Bone marrow (tissue), 2 donors: ENCODE measurements at regions not wholly inside any gene's neighbourhood (a gene's known extent, or its start where the extent isn't known, plus 50 kb on each side); places are given as distances from the start of the nearest gene placed in this dataset.
A peak's percentile ranks its signal among the peaks of the same experiment; 100 is the strongest.

Experiments
- DNase-seq, 2 donors: peaks; one replicate each; lab custom pipeline; 2025; lab: John Stamatoyannopoulos, UW

DNA sequence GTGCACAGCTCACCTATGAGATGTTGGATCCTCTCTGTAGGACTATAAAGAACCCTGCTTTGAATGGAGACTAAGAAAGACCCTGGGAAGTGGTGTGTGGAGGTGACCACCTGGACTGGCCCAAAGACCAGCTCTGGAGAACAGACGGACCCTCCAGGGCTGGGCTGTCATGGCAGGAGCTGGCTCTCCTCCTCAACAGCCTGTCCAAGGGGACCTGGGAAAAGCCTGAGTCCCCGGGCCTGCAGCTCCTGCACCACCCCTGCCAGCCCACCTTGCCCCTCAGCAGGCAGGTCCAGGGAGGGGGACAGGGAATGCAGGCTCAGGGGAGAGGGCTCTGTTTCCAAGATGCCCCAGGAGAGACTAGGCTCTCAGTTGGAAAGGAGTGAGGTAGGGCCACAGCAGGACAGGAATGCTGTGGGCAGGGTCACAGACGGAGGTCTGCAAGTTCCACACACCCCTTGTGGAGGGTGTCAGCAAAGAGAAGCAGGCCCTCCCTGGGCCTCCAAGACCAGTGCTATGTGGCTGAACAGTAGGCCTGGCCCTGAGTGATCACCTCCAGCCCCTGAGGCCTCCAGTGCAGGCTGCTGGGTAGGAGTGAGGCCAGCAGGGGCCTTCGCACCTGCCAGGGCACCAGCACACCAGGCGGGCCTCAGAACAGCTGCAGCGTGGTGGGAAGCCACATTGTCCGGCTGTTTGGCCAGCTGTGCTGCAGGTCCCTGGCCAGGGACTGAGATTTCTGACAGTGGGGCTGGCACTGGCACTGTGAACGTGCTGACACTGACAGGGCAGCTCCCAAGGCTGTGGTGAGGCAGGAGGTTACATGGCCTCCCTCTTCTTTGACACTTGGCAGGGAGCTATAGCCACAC, 86.4 kb upstream of the OTOS start:
- no peak for DNase-seq

DNA sequence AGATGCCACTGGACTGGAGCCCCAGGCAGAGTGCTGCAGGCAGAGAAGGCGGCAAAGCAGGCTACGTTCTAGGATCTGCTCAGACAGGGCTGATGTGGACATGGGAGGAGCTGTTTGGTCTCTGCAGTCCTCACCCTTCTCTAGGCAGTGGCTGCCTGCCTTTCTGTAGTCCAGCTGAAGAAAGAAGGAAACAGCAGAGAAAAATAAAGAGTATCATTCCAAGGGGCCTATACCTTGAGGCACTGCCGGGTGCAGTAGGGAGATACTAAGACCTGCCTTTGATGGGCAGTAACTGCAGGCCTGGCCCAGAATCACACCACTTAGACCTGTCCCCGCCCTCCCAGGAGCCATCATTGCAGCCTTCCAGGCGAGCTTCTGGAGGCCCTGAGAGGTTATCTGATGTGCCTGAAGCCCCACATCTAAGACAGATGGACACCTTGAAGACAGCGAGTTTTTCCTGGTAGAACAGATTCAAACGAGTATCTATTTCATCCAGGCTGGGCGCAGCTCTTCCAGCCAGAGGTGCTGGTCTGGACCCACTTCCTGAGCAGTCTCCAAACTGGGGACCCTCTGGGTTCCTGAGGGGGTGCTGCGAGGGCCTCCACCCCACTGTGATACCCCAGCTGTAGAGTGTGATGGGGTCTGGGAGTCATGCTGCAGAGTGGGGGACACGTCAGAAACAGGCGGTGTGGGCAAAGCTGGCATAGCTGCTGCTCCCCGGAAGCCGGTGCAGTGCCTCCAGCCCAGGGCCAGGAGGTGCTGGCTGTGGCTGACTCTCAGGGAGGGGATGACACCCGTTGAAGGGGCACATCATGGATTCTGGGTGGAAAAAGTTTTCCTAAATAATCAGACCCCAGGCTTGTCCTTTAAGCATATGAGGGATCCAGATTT, 87.3 kb upstream of the OTOS start:
- no peak for DNase-seq

DNA sequence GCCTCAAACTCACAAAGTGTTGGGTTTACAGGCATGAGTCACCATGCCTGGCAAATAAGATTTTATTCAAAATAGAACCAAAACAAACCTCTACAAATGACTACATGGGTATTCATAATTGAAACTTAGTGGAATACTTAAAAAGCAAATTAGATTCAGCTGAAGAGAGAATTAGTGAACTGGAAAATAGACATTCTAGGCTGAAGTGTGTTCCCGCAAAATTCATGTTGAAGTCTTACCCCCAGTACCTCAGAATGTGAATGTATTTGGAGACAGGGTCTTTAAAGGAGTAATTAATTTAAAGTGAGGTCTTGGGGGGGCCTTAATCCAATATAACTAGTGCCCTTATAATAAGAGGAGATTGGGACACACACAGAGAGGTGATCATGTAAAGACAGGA, 88.5 kb upstream of the OTOS start:
- no peak for DNase-seq

DNA sequence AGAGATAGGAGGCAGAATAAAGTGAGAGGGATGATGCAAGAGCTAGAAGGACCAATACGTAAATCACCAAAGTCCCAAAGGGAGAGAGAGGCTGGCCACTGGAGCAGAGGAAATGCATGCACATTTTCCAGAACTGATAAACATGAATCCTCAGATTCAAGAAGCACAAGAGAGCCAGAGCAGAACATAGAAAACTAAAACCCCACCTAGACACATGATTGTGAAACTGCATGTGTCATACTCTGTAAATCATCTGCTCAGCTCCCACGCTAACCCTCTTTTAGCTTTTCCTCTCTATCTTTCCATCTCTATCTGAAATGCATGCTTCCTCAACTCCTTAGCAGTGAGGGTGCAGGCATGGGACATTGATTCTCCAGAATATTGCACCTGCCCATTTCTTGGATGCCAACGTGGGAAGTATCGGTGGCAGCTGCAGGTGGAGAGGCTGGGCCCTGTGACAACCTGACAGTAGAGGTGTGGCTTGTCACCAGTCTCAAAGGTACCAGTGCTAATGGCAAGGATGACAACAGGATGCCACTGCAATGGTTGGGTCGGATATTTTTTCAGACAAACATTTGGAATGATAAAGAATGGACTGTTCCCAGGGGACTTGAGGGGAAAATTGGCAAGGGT, 89.3 kb upstream of the OTOS start:
- no peak for DNase-seq

- DNase-seq: no peak
Observed at GRCh38 chr2:240230291-240230931, 90.0 kb upstream of the OTOS start.

DNA sequence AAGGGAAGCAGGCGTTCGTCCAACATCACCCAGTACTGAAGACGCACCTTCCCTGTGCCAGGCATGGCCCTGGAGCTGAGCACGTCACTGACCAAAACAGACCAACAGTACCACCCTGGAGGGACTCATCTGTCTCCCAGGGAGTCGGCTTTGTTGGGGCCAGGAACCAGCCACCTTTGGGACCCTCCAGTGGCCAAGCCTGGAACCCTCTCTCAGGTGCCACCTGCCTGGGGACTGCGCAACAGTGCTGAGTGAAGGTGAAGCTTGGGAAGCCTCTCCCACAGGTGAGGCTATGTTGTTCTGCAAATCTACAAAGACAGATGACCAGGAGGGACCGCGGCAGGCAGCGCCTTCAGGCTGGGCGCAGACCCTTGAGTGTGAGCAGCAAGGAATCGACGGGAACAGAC, 91.4 kb upstream of the OTOS start:
- DNase-seq: no peak

DNA sequence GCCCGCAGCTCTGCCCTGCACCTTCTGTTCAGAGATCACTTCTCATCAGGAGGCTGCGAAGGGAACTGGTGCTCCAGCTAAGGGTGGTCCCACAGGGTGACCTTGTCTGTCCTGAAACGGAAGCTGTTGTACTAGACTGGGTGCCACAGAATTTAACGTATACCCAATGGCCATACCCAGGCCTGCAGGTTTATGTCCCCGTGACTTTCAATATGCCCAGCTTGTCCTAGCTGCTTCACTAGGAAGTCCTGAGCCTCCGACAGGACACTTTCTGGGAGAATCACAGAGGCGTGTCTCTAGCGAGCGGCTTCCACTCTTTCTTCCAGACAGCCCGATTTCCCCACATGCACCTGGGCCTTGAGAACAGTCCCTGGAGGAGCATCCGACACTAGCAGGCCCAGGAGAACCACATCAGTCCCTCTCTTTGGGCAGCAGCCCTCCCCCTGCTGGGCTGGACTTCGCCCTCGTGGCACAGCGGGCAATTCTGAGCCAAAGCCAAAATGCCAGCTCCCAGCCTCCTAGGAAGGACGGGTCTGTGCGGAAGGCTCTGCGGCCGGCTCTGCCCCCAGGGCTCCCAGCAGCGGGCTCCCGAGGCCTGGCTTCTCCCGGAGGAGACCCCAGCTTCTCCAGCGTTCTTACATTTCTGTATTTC, 91.9 kb upstream of the OTOS start:
- DNase-seq: no peak

DNA sequence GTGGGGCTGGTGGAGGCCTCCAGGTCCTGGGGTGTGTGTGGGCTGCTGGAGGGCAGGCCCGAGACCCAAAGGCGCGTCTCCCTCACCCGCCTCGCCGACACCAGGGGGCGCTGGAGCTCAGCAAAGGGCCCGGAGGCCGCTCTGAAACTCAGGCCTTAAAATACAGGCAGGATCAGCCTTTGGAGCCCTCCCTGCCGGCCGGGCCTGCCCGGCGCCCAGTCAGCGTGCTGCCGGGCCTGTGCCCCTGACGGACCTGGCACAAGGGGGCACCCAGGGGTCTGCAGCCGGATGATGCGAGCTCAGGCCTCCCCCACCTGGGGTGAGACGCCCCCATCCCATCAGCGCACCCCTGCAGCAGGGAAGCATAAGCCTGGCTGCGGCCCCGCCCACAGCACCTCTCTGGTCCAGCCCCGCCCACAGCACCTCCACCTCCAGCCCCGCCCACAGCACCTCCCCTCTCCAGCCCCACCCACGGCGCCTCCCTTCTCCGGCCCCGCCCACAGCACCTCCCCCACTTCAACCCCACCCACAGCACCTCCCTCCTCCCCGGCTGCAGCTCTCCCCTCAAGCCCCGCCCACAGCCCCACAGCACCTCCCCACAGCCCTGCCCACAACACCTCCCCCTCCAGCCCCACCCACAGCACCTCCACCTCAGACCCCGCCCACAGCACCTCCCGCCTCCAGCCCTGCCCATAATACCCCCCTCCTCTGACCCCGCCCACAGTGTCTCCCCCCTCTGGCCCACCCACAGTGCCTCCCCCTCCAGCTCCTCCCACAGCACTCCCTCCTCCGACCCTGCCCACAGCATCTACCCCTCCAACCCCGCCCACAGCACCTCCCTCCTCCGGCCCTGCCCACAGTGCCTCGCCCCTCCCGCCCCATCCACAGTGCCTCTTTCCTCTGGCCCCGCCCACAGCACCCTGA, 92.8 kb upstream of the OTOS start:
- peak; percentile 7 to 8 for DNase-seq

DNA sequence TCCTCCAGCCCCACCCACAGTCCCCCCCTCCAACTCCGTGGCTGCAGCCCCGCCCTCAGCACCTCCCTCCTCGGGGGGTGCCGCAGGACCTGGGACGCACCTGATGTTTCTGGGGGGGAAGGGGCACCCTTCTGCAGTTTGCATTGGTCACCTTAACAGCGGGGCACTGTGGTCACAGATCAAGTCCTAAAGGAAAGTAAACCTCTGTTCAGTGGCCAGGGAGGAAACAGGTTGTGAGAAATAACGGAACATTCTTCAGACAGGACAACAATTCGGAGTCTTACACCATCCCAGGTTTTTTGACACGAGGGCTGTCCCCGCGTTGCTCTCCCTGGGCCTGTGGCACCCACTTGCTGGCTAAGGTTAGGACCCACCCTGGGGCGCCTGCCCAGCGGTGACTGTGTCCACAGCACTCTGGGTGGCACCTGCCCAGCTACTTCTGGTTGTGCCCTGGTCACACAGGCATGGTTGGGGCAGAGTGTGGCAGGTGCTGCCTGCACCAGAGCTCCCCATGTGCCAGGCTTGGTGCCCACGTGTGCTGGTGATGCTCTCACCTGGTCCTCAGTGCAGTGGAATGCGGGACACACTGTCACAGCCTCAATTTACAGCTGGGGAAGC, 93.5 kb upstream of the OTOS start:
- no peak for DNase-seq

- DNase-seq: no peak
Observed at GRCh38 chr2:240234503-240234951, 94.1 kb upstream of the OTOS start.

- DNase-seq: no peak
Observed at GRCh38 chr2:240235149-240235803, 94.8 kb upstream of the OTOS start.

DNA sequence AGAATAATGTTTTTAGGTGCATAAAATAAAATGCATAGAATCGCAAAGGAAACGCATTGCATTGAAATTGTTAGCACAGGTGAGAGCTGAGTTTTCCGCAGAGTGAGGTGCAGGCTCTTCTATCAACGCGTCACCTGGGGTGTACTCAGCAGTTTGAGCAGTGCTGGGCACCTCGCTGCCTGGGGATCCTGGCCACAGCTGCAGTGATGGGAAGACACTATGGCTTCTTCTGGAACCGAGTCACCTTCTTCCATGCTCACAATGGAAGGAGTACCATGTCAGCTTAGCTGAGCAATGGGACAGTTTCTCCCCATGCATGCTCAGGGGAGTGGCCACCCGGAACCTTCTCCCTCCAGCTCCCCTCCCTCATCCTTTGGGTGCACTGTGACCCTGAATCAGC, 95.4 kb upstream of the OTOS start:
- DNase-seq: no peak

- no peak for DNase-seq
Observed at GRCh38 chr2:240236217-240237111, 96.0 kb upstream of the OTOS start.

GRCh38 chr2:240237609-240238174, 97.2 kb upstream of the OTOS start:
- DNase-seq: no peak

DNA sequence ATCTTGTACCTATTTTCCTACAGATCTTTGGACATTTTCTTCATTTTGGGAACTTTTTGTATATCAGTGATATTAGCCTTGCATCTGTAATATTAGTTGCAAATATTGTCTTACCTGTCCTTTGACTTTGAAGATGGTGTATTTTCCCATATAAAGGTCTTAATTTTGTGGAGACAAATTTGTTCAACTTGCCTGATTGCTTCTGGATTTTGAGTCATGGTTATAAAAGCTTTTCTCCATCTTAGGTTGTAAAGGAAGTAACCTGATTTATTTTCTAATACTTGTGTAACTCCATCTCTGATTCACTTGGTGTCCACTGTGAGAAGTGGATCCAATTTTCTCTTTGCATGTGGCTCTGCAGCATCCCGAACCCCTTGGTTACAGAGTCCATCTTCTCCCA, 97.7 kb upstream of the OTOS start:
- no peak for DNase-seq

DNA sequence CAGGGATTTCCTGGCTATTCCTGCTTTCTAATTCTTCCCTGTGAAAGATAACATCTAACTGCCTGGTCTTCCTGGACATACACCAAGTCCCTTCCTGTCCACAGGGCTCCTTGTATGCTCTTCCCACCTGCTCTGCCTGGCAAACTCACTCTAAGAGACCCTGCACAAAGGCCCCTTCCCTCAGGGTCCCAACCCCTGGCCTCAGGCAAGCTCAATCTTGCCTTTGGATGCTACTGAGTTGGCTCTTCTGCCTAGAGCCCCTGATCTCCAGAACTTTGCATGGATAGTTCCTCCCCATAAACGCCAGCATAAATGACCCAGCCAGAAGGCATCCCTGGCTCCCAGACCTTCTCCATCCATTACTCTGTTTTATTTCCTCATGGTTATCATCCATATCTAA, 98.3 kb upstream of the OTOS start:
- DNase-seq: no peak

DNA sequence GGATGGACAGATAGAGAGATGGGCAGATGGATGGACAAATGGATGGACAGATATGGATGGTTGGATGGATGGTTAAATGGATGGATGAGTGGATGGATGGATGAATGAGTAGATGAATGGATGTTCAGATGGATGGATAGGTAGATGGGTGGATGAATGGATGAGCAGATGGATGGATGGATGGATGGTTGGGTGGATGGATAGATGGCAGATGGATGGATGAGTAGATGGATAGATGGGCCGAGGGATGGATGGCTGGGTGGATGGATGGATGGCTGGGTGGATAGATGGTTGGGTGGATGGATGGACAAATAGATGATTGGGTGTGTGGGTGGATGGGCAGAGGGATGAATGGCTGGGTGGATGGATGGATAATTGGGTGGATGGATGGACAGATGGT, 98.9 kb upstream of the OTOS start:
- DNase-seq: no peak
